Right lobe of liver (tissue), 4 donors: ENCODE measurements at regions not wholly inside any gene's neighbourhood (a gene's known extent, or its start where the extent isn't known, plus 50 kb on each side); places are given as distances from the start of the nearest gene placed in this dataset.

ENCODE experiments used
- CTCF ChIP-seq, 4 donors: fragments of 200-600 bp in 3 of 4; fragments of 450-650 bp in 1 of 4; IDR thresholded peaks; one replicate each; pipeline versions ENCODE4 v1.5.1 to v1.8.0; 2016 to 2022; ENCODE audit warnings: antibody characterized with exemption in 4 of 4, mild to moderate bottlenecking in 2 of 4
- POLR2A ChIP-seq: fragments of 450-650 bp; IDR thresholded peaks from one replicate; pipeline ENCODE4 v1.6.1; 2017; ENCODE audit warnings: antibody characterized with exemption, mild to moderate bottlenecking
- donor health status: DM: no; HTN: no; CAD: no.
- donor health status: DM: no; HTN: no; CAD: no.
- donor health status: DM: no; HTN: yes; CAD: no.

GRCh38 chr7:149573519-149573918 is 75.9 kb upstream of the ZNF746 start:
- TF ChIP-seq POLR2A (no peak), CTCF (IDR thresholded peaks at IDR 0.05) (no peak)
